WI38 (cell line): ENCODE measurements at regions not wholly inside any gene's neighbourhood (a gene's known extent, or its start where the extent isn't known, plus 50 kb on each side); places are given as distances from the start of the nearest gene placed in this dataset.

Source experiments
- H3K4me3 ChIP-seq: 2 replicates; pipeline ENCODE4 v1.5.1; 2011; ENCODE audit warnings: low read depth, mild to moderate bottlenecking, control low read depth, low read length
- CTCF ChIP-seq: IDR thresholded peaks from 2 replicates; pipeline ENCODE4 v1.5.1; 2012; ENCODE audit warnings: low read depth, mild to moderate bottlenecking, control low read depth, low read length

DNA sequence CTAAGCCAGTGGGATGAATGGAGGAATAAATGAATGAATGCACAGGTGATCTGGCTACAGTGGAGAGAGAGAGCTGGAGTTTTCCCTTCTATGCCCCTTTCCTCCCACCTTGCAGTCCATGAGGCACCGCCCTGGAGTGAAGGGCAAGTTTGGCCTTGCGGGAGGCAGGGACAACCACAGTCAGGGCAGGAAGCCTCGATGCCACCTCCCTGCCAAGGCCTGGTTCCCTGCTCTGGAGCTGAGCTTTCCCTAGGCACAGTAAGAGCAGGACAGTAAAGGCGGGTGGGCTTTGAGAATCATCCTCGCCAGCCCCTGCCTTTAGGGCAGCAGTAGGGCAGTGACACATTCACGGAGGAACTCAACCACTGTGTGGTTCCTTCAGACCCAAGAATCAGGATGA, 72.6 kb downstream of the RBFOX3 start:
- no peak overlapping the region for H3K4me3 ChIP-seq
- no peak for TF ChIP-seq CTCF

DNA sequence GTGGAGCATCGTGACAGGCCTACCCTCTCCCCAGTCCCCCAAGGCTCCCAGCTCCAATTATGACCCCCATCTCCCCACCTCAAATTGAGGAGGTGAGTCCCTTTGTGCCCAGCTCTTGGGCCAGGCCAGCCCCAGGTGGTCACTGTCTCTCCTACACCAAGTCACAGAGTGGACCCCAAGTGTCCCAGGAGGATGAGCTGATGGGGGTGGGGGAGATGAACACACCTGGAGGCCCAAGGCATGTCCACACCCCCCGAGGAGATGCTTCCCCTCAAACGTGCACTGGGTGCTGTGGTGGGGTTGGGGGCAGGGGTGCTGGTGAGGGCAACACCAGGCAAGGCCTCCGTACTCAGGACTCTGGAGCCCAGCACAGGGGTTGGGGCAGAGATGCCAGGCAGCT, 73.2 kb downstream of the RBFOX3 start:
- H3K4me3 ChIP-seq = no peak overlapping the region
- TF ChIP-seq CTCF = no peak

DNA sequence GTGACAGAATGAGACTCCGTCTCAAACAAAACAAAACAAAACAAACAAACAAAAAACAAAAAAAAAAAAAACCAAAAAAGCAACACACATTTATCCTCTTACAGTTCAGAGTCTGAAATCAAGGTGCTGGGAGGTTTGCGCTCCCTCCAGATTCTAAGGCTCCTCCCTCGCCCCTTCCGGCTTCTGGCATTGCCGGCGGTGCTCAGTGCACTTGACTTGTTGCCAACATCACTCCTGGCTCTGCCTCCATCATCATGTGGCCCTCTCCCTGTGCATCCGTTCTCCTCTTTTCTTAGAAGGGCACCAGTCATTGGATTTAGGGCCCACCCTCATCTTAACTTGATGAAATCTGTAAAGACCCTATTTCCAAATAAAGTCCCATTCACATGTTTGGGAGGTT, 73.8 kb downstream of the RBFOX3 start:
- H3K4me3 ChIP-seq = no peak overlapping the region

GRCh38 chr17:79536212-79536840, 74.5 kb downstream of the RBFOX3 start:
- TF ChIP-seq CTCF = no peak
- H3K4me3 ChIP-seq = no peak overlapping the region

More for the DNA sequence above, 73.8 kb downstream of the RBFOX3 start:
- TF ChIP-seq CTCF = no peak

- TF ChIP-seq CTCF = no peak
- H3K4me3 ChIP-seq = no peak overlapping the region
Measured at GRCh38 chr17:79535728-79536025, 75.2 kb downstream of the RBFOX3 start.

DNA sequence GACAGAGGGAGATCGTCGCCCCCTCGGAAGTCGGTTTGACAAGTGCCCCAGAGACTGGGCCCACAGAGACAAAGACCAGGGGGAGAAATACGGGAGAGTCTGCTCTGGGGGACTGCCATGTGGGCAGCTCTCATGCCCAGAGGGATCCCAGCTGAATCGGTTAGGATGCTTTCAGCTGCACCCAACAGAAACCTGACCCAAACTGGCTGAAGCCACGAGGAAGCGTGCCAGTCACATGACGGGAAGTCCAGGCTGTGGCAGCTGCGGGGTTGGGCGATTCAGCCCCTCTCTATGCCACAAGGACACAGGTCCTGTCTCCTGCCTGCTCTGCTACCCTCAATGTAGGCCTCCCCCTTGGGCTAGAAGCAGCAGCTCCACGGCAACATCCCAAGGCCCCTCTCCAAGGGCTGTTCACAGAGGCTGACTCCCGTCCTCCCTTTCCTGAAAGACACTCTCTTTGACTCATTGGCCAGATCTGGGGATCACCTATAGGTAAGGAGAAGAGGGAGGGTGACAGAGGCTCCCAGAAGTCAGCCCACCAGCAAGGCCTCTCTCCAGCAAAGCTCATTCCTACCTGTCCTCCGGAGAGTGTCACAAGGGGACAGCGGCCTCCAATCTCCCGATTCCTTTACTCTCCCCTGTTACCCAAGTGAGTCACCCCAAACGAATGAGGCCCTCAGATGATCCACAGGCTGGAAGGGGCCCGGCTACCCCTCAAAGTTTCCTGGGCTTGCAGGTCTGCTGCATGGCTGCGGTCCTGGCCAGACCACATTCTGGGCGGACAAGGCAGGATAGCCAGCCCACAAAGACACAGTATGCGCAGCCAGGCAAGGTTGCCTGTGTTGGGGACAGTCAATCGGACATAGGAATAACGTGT, 75.8 kb downstream of the RBFOX3 start:
- TF ChIP-seq CTCF = no peak
- no peak overlapping the region for H3K4me3 ChIP-seq

GRCh38 chr17:79534111-79534510, 76.7 kb downstream of the RBFOX3 start:
- H3K4me3 ChIP-seq = no peak overlapping the region
- no peak for TF ChIP-seq CTCF
